Pancreas (tissue), 10 donors: ENCODE measurements at regions not wholly inside any gene's neighbourhood (a gene's known extent, or its start where the extent isn't known, plus 50 kb on each side); places are given as distances from the start of the nearest gene placed in this dataset.

Experiments
- ATAC-seq, 4 donors: fragments of 200-7000 bp; cut with Tn5 transposase; one replicate each; pipeline versions ENCODE4 v1.8.0 to v1.9.1; 2020; ENCODE audit warnings: mild to moderate bottlenecking in 4 of 4, moderate library complexity in 4 of 4
- DNase-seq, 6 donors: peaks; one replicate each; pipeline ENCODE4 v3.0.0-alpha.2; 2020
- FAIRE-seq: peaks from 2 replicates; lab custom pipeline; 2012; peaks lifted over from hg19 to GRCh38; lab: Jason Lieb, UNC
- H3K27ac ChIP-seq, 4 donors: fragments of 200-600 bp; sonication (generic); 1 replicate in 3 of 4; 2 replicates in 1 of 4; pipeline versions ENCODE4 v1.5.0 to v1.8.0; 2020
- H3K27me3 ChIP-seq, 4 donors: fragments of 200-600 bp; one replicate each; pipeline ENCODE4 v1.8.0; 2021
- H3K36me3 ChIP-seq, 3 donors: fragments of 200-600 bp; sonication (generic) in 1 of 3; one replicate each; pipeline versions ENCODE4 v1.5.0 to v1.8.0; 2020 to 2021
- H3K4me1 ChIP-seq, 3 donors: fragments of 200-600 bp; one replicate each; pipeline ENCODE4 v1.8.0; 2021
- H3K4me3 ChIP-seq, 4 donors: fragments of 200-600 bp; sonication (generic) in 2 of 4; one replicate each; pipeline versions ENCODE4 v1.5.0 to v1.8.0; 2020 to 2021
- H3K9me3 ChIP-seq, 4 donors: fragments of 200-600 bp; one replicate each; pipeline ENCODE4 v1.8.0; 2021
- CTCF ChIP-seq, 4 donors: fragments of 200-600 bp; sonication (generic) in 3 of 4; IDR thresholded peaks; one replicate each; pipeline versions ENCODE4 v1.5.0 to v1.8.0; 2021; ENCODE audit warnings: antibody characterized with exemption in 4 of 4
- WGBS, 2 donors: extraction: QIAGEN DNeasy Blood & Tissue Kit; methylation state at CpG; one replicate each; pipeline ENCODE4 v1.1.7; 2013; 5-methylcytosine and 5-hydroxymethylcytosine counted together
- intact Hi-C, 3 donors: fragments of 100-400 bp; cut with DNase I; formaldehyde crosslinking; loops; one replicate each; pipeline versions ENCODE4 v1.11.1 to v1.14.2; 2022
- donor health status: healthy with polysubstance abuse.
- donor health status: DM: no; HTN: no; CAD: no; lungs with moderate emphysema.
- donor health status: DM: no; HTN: no; CAD: no.
- donor health status: control.
- donor health status: control.
- donor health status: Bipolar disorder and iron deficiency.
- donor health status: DM: yes; HTN: yes; CAD: no.
- donor health status: DM: no; HTN: no; CAD: no.
- donor health status: DM: no; HTN: no; CAD: no.
- donor health status: DM: yes; HTN: yes; CAD: no.

GRCh38 chr6:48570656-48571055 lies 459.7 kb upstream of the PTCHD4 start:
- Histone ChIP-seq H3K4me3 (no peak overlapping the region), H3K4me1 (no peaks in the 10 kb centered on the region), H3K27ac (no peak overlapping the region), H3K9me3 (no peaks in the 10 kb centered on the region), H3K36me3 (no peaks in the 10 kb centered on the region), H3K27me3 (no peaks in the 10 kb centered on the region)
- DNase-seq = no peak
- intact Hi-C loops = no loop called here
- TF ChIP-seq CTCF (IDR thresholded peaks at IDR 0.05) = no peak
- 68 to 71% methylated on average over 3 of the region's 3 CpGs for WGBS, 2 donors
- ATAC-seq = no peak
- no peak for FAIRE-seq

GRCh38 chr6:48568856-48569255 lies 457.9 kb upstream of the PTCHD4 start:
- TF ChIP-seq CTCF (IDR thresholded peaks at IDR 0.05) = no peak
- H3K4me1 ChIP-seq = no peaks in the 10 kb centered on the region
- no peaks in the 10 kb centered on the region for H3K36me3 ChIP-seq
- H3K27ac ChIP-seq = no peak overlapping the region
- H3K27me3 ChIP-seq = no peaks in the 10 kb centered on the region
- no peak for FAIRE-seq
- H3K4me3 ChIP-seq = no peak overlapping the region
- no peak for DNase-seq
- ATAC-seq = no peak
- intact Hi-C loops = no loop called here
- 38 to 40% methylated on average over 2 of the region's 2 CpGs for WGBS, 2 donors
- H3K9me3 ChIP-seq = no peaks in the 10 kb centered on the region

GRCh38 chr6:48567016-48567415 lies 456.0 kb upstream of the PTCHD4 start:
- no peak for TF ChIP-seq CTCF (IDR thresholded peaks at IDR 0.05)
- FAIRE-seq (no peak), ATAC-seq (no peak), DNase-seq (no peak)
- intact Hi-C loops = no loop called here
- Histone ChIP-seq H3K36me3 (no peaks in the 10 kb centered on the region), H3K4me1 (no peaks in the 10 kb centered on the region), H3K27me3 (no peaks in the 10 kb centered on the region), H3K4me3 (no peak overlapping the region), H3K9me3 (no peaks in the 10 kb centered on the region), H3K27ac (no peak overlapping the region)

GRCh38 chr6:48564036-48564820 lies 453.2 kb upstream of the PTCHD4 start:
- FAIRE-seq = no peak

More at GRCh38 chr6:48564036-48564820, 453.2 kb upstream of the PTCHD4 start:
- Histone ChIP-seq H3K9me3 (no peaks in the 10 kb centered on the region), H3K27ac (no peak overlapping the region), H3K4me3 (no peak overlapping the region), H3K27me3 (no peaks in the 10 kb centered on the region), H3K36me3 (no peaks in the 10 kb centered on the region), H3K4me1 (no peaks in the 10 kb centered on the region)
- intact Hi-C loops = no loop called here
- no peak for TF ChIP-seq CTCF (IDR thresholded peaks at IDR 0.05)
- ATAC-seq (no peak), DNase-seq (no peak)
- 58 to 70% methylated on average over 3 of the region's 3 CpGs for WGBS, 2 donors
